ENCODE measurements at regions not wholly inside any gene's neighbourhood (a gene's known extent, or its start where the extent isn't known, plus 50 kb on each side); places are given as distances from the start of the nearest gene placed in this dataset.

DNA sequence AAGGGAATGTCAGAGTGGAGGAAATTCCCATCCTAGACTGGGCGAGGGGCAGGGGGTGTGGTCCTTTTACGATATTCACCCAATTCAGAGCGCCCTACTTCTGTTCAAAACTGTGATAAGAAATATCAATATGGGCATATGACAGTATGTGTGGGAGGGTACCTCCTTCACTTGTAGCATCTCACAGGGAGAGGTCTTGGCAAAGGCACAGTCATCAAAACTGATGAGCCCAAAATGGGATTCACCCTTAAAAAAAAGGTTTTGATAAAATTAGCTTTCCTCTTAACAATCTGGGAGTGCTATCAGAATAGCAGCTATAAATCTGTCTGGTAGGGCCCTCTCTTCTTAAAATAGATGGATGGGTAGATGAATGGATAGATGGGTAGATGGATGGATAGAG is 967.8 kb upstream of the RBFOX1 start:
- TF ChIP-seq, protein P1, sequence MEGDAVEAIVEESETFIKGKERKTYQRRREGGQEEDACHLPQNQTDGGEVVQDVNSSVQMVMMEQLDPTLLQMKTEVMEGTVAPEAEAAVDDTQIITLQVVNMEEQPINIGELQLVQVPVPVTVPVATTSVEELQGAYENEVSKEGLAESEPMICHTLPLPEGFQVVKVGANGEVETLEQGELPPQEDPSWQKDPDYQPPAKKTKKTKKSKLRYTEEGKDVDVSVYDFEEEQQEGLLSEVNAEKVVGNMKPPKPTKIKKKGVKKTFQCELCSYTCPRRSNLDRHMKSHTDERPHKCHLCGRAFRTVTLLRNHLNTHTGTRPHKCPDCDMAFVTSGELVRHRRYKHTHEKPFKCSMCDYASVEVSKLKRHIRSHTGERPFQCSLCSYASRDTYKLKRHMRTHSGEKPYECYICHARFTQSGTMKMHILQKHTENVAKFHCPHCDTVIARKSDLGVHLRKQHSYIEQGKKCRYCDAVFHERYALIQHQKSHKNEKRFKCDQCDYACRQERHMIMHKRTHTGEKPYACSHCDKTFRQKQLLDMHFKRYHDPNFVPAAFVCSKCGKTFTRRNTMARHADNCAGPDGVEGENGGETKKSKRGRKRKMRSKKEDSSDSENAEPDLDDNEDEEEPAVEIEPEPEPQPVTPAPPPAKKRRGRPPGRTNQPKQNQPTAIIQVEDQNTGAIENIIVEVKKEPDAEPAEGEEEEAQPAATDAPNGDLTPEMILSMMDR (conservative IDR thresholded peaks at IDR 0.05; ENCODE audit: low read length), result no peak
- no peak for TF ChIP-seq EZH2phosphoT487 (IDR thresholded peaks at IDR 0.05; ENCODE audit: borderline replicate concordance, low read depth, low read length)
